HEK293T (cell line): ENCODE measurements at regions not wholly inside any gene's neighbourhood (a gene's known extent, or its start where the extent isn't known, plus 50 kb on each side); places are given as distances from the start of the nearest gene placed in this dataset.
"Not testable (repeated sequence)": the region's sequence is repeated elsewhere in the genome, so short reads cannot be mapped to it uniquely, and the experiment has no call there.

ENCODE experiments used
- ARNT ChIP-seq: fragments of 450-650 bp; IDR thresholded peaks from 2 replicates; pipeline ENCODE4 v1.6.1; 2017; ENCODE audit warnings: mild to moderate bottlenecking
- BHLHE40 ChIP-seq: fragments of 450-650 bp; IDR thresholded peaks from 2 replicates; pipeline ENCODE4 v1.6.1; 2016; ENCODE audit warnings: mild to moderate bottlenecking, moderate library complexity, borderline replicate concordance
- ELF4 ChIP-seq: fragments of 450-650 bp; IDR thresholded peaks from 2 replicates; pipeline ENCODE4 v1.6.1; 2017; ENCODE audit warnings: antibody characterized with exemption
- FOXA1 ChIP-seq: fragments of 450-650 bp; IDR thresholded peaks from 2 replicates; pipeline ENCODE4 v1.6.1; 2016; ENCODE audit warnings: mild to moderate bottlenecking
- FOXK2 ChIP-seq: fragments of 450-650 bp; IDR thresholded peaks from 2 replicates; pipeline ENCODE4 v1.6.1; 2016; ENCODE audit warnings: mild to moderate bottlenecking
- FOXM1 ChIP-seq: fragments of 450-650 bp; IDR thresholded peaks from 2 replicates; pipeline ENCODE4 v1.6.1; 2017; ENCODE audit warnings: mild to moderate bottlenecking, borderline replicate concordance
- HDGF ChIP-seq: fragments of 450-650 bp; IDR thresholded peaks from 2 replicates; pipeline ENCODE4 v1.6.1; 2017; ENCODE audit warnings: antibody characterized with exemption, borderline replicate concordance
- L3MBTL2 ChIP-seq: fragments of 450-650 bp; conservative IDR thresholded peaks from 2 replicates; pipeline ENCODE4 v1.6.1; 2016; ENCODE audit warnings: mild to moderate bottlenecking
- NFRKB ChIP-seq: fragments of 450-650 bp; IDR thresholded peaks from 2 replicates; pipeline ENCODE4 v1.6.1; 2016; ENCODE audit warnings: mild to moderate bottlenecking, moderate library complexity
- PKNOX1 ChIP-seq: fragments of 450-650 bp; IDR thresholded peaks from 2 replicates; pipeline ENCODE4 v1.6.1; 2016
- SP1 ChIP-seq: fragments of 450-650 bp; IDR thresholded peaks from 2 replicates; pipeline ENCODE4 v1.6.1; 2017
- SUZ12 ChIP-seq: fragments of 450-650 bp; IDR thresholded peaks from 2 replicates; pipeline ENCODE4 v1.6.1; 2016; ENCODE audit warnings: mild to moderate bottlenecking
- ZNF384 ChIP-seq: fragments of 450-650 bp; IDR thresholded peaks from 2 replicates; pipeline ENCODE4 v1.6.1; 2016

- not testable (repeated sequence) for TF ChIP-seq SP1, ARNT, SUZ12, HDGF, L3MBTL2, FOXM1, ELF4, BHLHE40, PKNOX1, ZNF384, FOXK2, NFRKB, FOXA1
These were observed 60.1 kb upstream of the PLGLB1 start for GRCh38 chr2:87081727-87082126.
